8988T (cell line): ENCODE measurements at regions not wholly inside any gene's neighbourhood (a gene's known extent, or its start where the extent isn't known, plus 50 kb on each side); places are given as distances from the start of the nearest gene placed in this dataset.

Experiments used
- DNase-seq: peaks from one replicate; pipeline ENCODE4 v3.0.0; 2011

DNA sequence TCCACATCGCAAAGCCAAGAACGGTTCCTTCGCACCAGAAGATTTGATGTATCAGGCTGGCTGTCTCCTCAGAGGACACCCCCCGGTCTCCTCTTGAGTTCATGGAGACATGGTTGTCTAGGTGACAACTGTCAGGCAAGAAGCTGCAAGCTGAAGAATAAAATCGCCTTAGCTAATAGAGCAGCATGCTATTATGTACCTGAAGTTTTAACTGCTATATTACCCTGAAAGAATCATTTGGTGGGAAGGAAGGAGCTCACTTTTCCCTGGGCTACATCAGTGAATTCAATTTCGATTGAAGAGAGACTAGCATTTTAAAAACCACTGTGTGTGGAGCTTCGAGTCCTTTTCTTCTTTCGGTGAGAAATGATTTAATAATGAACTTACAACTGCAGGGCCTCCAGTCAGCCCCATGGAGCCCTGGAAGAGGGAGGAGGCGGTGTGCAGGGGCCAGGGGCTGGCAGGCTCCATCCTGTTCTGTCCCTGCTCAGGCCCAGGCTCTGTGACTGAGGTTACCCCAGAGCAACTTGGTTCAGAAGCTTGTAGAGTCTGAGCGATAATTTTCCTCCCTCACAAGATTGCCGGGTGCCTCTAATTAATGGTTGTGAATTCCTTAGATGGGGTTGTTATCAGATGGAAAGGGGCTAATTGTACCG is 191.3 kb downstream of the MID1IP1 start:
- DNase-seq = no peak

DNA sequence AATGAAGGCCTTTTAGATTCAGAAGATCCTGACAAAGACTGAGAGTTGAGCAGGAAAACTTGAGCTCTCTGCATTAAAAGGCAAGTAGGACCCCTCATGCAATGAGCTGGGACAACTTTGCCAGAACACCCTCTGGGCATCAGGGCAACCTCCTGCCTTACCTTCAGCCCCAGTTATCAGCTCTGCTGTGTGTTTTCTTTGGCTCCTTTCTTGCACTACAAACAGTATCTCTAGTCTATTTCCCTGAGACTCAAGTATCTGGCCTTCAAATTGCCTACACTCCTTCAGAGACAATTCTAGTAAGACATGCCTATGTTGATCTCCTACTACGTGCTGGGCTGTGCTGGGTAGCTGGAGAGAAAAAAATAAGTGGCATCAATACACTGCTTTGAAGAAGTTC is 192.2 kb downstream of the MID1IP1 start:
- DNase-seq = no peak

DNA sequence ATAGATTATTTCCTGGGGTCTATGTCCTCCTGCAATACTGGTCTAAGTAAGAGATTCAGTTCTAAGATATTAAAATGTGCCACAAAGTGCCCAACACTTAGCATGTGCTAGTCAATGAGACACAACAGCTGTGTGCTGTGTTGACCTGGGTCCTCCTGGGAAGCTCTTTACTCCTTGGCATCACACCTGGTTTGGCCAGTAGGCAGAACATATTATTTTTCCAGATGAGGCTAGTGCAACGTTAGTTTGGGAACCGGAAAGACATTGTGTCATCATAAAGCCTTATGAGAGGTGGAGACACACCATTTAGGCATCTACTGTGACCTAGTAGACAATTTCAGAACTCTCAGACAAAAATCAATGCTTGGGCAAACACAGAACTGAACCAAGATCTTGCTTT is 197.8 kb downstream of the MID1IP1 start:
- no peak for DNase-seq

GRCh38 chrX:38999967-39000745 is 198.9 kb downstream of the MID1IP1 start:
- DNase-seq = no peak

DNA sequence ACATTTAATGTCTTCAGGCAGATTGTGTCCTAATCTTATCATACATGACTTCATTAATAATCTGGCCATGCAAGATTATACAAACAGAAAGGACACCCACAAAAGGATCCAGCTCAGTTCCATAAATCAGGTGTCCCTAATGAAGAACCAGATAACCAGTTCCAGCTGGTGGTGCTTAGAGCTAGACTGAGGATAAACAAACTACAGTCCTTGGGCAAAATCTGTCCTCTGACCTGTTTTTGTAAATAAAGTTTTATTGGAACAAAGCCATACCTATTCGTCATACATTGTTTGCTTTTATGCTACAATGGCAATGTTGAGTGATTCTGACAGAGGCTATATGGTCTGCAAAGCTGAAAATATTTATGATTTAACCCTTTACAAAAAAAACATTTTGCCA is 199.5 kb downstream of the MID1IP1 start:
- no peak for DNase-seq

DNA sequence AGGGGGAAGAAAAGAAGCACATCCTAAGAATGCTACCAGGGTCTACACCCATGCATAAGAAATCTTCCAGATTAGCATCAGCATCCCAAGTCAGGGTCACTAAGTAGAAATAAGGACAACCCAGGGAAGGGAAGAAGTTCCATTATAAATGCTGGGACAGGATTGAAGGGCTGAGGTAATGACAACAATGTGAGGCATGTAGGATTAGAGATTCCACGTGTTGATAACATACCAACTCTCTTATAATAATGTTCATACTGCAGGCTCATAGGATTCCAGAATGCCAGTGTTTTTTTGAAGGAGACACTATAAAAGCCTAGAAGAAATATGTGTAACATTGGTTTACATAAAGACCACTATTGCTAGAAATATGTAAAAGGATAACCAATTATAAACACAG is 201.2 kb downstream of the MID1IP1 start:
- no peak for DNase-seq

- no peak for DNase-seq
Observed at GRCh38 chrX:39008549-39008948, 207.3 kb downstream of the MID1IP1 start.

DNA sequence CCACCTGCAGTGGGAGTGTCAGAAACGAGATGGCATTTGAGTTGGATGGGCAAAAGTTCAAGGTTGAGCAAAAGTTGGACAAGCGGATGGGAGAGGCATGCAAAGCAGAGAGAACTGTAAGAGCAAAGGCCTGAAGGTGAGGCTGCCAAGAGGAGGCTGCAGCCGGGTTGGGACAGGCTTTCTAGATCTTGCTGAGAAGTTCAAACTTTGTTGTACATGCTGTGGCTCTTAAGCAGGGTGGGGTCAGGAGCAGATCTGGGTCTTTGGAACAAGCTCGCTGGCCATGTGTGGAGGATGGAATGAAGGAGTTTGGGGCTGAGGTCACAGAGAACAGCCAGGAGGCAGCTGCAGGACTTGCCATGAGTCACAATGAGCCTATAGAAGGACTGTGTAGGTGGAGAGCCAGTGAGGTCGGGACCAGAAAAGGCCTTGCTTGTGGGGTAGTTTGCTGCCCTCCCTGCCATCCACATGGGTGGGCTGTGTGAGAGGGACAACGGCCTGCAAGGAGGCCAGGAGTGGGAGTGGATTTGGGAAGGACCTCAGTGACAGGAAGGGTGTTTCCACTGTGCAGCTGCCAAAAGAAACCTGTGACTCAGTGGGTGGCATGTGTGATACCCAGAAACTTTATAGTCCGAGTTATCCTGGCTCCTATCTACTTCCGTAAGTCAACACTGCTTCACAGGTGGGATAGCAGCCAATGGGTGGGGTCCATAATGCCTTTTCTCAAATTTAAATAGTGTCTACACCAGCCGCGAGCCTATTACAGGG is 210.4 kb downstream of the MID1IP1 start:
- no peak for DNase-seq

- no peak for DNase-seq
Observed at GRCh38 chrX:39012621-39013111, 211.4 kb downstream of the MID1IP1 start.

DNA sequence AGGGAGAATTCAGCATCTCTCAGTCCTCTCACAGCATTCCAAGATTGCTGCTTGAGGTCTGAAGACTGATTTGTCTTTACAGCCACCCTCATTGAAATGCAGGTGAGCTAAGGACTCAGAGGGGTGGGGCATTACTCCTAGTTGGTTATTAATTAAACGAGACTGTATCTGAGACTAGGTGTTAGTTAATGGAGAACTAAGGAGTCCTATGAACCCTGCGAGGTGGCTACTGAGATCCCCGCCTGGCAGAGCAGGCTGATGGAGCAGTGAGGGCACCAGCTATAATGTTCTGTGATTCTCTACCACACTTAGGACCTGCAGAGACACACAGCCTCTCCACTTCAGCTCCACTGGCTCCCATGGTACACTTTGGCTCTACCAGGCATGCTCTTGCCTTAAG is 215.3 kb downstream of the MID1IP1 start:
- no peak for DNase-seq

DNA sequence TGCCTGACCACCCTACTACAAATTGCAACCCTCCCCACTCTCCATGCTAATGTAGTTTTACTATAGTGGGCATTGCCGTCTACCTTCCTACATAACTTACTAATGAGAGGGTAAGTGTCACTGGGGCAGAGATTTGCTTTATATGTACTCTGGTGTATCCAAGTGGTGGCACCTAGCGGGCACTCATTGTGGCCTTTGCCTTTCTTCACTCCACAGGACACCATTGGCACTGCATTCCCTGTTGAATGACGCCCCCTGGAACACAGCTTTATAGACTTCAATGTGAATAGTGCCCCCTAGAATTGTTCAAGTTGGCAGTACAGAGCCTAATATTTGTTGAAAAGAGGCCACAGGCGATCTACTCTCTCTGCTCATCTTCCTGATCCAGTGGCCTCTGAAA is 215.8 kb downstream of the MID1IP1 start:
- no peak for DNase-seq

DNA sequence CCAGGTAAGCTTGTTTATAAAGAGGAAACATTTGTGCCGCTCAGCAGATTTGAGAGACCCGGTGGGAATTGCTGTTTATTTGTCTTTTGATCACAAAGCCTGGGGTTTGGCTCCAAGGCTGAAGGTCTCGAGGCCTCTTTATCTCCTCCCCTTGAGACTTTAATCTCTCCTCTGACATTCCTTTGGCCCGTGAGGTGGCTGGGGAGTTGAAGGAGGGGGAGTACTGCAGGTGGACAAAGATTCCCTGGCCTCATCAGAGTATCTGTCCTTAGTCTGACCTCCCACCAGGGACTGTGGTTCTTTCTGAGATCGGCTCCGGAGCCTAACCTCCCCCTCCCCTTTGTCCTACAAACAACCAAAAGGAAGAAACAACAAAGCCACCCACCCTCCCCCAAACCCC is 216.5 kb downstream of the MID1IP1 start:
- DNase-seq = no peak

DNA sequence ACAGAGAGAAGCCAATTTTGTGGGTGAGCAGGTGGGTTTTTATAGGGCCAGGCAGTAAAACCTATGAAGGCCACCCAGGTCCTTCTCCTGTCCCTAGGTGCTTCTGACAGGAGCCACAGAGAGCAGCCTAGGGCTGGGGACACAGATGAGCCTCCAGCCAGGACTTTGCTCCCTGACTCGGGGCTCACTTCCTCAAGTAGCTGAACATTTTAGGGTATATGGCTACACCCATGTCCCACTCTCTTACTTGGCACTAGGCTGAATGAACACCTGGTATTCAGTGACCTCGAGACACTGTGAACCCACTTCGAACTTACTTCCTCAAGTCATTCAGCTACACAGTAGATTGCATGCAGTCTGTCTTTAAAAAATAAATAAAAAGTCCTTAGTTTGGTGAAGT is 217.3 kb downstream of the MID1IP1 start:
- no peak for DNase-seq

DNA sequence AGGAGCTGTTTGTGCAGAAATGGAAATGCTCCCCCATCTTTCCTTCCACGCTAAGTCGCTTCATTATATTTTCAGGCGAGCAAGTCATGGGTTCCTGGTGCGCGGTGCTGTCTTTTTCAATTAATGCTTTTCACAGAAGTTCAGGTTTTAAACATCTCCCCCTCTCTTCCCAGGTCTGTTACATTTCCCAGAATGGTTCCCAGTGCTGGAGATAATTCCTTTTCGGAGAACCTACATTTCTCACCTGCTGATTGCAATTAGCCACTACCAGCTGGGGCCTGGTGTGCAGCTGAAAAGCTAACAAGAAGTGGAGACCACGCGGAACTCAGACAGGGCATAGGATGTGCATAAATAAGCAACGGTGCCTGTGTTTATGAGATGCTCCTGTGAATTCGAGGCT is 217.8 kb downstream of the MID1IP1 start:
- DNase-seq = no peak

DNA sequence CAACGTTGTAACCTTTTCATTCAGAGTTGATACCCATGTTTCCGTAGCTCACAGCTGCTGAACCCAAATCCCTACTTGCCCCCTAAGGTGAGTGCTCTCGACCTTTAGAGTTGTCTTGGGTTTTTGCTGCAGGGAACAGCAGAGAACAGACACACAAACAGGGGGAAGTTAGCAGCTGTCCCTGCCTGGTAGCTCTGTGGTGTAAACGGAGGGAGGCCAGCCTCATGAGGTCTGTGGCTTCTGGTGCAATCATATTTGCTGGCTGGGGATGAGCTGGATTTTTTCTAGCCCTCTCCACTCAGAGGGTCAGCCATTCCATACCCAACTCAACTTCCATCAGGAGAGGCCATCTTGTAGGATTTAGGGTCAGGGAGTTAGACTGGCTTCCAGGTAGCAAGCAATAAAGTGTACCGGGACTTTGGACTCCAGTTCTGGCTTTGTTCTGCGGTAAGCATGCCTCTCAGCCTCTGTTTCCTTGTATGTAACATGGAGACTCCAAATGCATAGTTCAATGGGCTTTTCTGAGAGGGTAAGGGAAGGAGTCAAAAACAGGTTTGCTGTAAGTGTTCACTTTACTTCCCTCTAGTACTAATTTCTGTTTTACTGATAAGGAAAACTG is 218.9 kb downstream of the MID1IP1 start:
- DNase-seq = no peak

DNA sequence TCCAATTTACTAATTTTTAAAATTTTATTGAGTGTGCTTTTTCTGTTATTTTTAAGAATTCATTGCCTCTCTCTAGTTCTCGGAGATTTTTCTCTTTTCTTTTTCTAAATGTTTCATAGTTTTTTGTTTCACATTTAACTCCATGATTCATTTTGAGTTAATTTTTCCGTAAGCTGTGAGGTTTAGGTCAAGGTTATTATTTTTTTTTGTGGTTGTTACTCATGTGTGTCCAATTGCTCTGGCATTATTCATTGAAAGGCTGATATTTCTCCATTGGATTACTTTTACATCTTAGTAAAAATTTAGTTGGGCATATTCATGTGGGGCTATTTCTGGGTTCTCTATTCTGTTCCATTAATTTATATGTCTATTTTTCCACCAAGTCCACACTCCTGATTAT is 220.8 kb downstream of the MID1IP1 start:
- no peak for DNase-seq

- DNase-seq = no peak
Observed at GRCh38 chrX:39029221-39029620, 228.0 kb downstream of the MID1IP1 start.

DNA sequence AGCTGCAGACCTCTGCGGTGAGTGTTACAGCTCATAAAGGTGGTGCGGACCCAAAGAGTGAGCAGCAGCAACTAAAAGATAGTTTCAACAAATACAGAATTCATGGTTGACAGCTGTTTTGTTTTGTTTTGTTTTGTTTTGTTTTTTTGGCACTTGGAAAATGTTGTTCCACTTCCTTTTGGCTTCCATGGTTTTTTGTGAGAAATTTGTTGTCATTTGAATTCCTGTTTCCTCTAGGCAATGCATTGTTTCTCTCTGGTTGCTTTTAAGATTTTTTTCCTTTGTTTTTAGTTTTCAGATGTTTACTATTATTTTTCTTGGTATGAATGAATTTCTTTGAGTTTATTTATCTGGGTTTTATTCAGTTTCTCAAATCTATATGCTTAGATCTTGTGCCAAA is 229.4 kb downstream of the MID1IP1 start:
- DNase-seq = no peak

DNA sequence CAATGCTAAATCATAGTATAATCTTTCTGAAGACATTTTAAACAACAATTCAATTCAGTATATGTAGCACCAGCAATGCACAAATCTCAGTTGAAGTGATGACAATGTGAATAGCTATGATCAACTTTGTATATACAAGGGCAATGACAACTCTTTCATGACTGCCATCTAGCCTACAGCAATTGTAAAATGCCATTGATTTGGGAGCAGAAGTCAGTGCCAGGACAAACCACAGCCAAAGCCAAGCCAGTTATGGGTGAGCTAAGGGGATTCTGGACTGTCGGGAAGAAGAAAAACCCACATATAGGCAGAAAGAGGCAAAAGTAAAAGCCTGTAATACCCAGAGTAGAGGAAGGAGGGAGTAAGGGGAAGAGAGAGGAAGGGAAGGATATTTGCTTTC is 238.6 kb downstream of the MID1IP1 start:
- no peak for DNase-seq

GRCh38 chrX:39043838-39044550 is 242.7 kb downstream of the MID1IP1 start:
- no peak for DNase-seq

- no peak for DNase-seq
Observed at GRCh38 chrX:39047174-39047573, 245.9 kb downstream of the MID1IP1 start.

- no peak for DNase-seq
Observed at GRCh38 chrX:39049975-39050374, 248.7 kb downstream of the MID1IP1 start.

GRCh38 chrX:39050427-39050826 is 249.2 kb downstream of the MID1IP1 start:
- DNase-seq = no peak
